Prostate gland (tissue), 2 donors: ENCODE measurements at regions not wholly inside any gene's neighbourhood (a gene's known extent, or its start where the extent isn't known, plus 50 kb on each side); places are given as distances from the start of the nearest gene placed in this dataset.

Source experiments
- DNase-seq: peaks from one replicate; pipeline ENCODE4 v3.0.0-alpha.2; 2019; ENCODE audit warnings: low spot score
- H3K27ac ChIP-seq, 2 donors: fragments of 200-600 bp; sonication (generic); 2 replicates each; pipeline ENCODE4 v1.5.1; 2017 to 2019
- H3K27me3 ChIP-seq: fragments of 200-600 bp; sonication (generic); replicated peaks from 2 replicates; pipeline ENCODE4 v1.5.1; 2019; ENCODE audit not compliant: insufficient read depth
- H3K36me3 ChIP-seq, 2 donors: fragments of 200-600 bp; sonication (generic); 1 replicate in 1 of 2; 2 replicates in 1 of 2; pipeline versions ENCODE4 v1.5.1 to v1.8.1; 2017 to 2019
- H3K4me1 ChIP-seq: fragments of 200-600 bp; sonication (generic); replicated peaks from 2 replicates; pipeline ENCODE4 v1.5.1; 2019
- H3K4me3 ChIP-seq, 2 donors: fragments of 200-600 bp; sonication (generic); 2 replicates each; pipeline ENCODE4 v1.5.1; 2017 to 2019
- H3K9me3 ChIP-seq: fragments of 200-600 bp; sonication (generic); 2 replicates; pipeline ENCODE4 v1.5.1; 2017
- POLR2A ChIP-seq: fragments of 450-650 bp; IDR thresholded peaks from one replicate; pipeline ENCODE4 v1.6.1; 2016; ENCODE audit warnings: antibody characterized with exemption, mild to moderate bottlenecking
- POLR2AphosphoS5 ChIP-seq: sonication (generic); formaldehyde crosslinking; IDR thresholded peaks from one replicate; pipeline ENCODE4 v1.6.1; 2017; ENCODE audit warnings: antibody characterized with exemption
- WGBS: methylation state at CpG from one replicate; pipeline ENCODE4 v1.1.5; 2018; 5-methylcytosine and 5-hydroxymethylcytosine counted together
- intact Hi-C: fragments of 100-400 bp; cut with DNase I; formaldehyde crosslinking; loops from one replicate; pipeline ENCODE4 v1.14.2; 2022
- TF ChIP-seq, protein P1 (sequence below), 4 experiments: fragments of 200-600 bp in 2 of 4; fragments of 450-650 bp in 2 of 4; sonication (generic) in 2 of 4; IDR thresholded peaks; 1 replicate in 3 of 4; 2 replicates in 1 of 4; pipeline ENCODE4 v1.5.1; 2016 to 2019; ENCODE audit warnings: antibody characterized with exemption in 4 of 4, mild to moderate bottlenecking in 2 of 4, moderate library complexity in 2 of 4

DNA sequence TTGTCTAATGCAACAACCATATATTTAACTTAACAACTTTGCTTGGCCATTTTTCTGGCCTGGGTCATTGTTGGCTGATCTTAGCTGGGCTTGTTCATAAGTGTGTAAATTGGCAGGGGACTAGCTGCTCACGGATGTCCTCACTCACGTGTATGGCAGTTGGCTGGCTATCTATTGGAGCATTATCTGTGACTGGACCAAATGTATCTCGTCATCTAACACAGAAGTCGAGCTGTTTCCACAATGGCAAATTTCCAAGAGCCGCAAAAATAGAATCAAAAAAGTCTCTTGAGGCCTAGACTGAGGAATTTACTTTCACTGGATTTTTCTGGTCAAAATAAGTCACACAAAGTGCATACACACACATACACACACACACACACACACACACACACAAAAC lies 893.3 kb downstream of the FAM181B start:
- 32% methylated on average over 5 of the region's 5 CpGs for WGBS
- Histone ChIP-seq H3K9me3 (no peaks in the 10 kb centered on the region), H3K27ac (no peak overlapping the region), H3K27me3 (no peaks in the 10 kb centered on the region), H3K4me3 (no peak overlapping the region), H3K36me3 (no peaks in the 10 kb centered on the region), H3K4me1 (no peaks in the 10 kb centered on the region)
- DNase-seq = no peak
- intact Hi-C loops = no loop called here
- TF ChIP-seq POLR2A (no peak), POLR2AphosphoS5 (no peak)
- TF ChIP-seq, protein P1, sequence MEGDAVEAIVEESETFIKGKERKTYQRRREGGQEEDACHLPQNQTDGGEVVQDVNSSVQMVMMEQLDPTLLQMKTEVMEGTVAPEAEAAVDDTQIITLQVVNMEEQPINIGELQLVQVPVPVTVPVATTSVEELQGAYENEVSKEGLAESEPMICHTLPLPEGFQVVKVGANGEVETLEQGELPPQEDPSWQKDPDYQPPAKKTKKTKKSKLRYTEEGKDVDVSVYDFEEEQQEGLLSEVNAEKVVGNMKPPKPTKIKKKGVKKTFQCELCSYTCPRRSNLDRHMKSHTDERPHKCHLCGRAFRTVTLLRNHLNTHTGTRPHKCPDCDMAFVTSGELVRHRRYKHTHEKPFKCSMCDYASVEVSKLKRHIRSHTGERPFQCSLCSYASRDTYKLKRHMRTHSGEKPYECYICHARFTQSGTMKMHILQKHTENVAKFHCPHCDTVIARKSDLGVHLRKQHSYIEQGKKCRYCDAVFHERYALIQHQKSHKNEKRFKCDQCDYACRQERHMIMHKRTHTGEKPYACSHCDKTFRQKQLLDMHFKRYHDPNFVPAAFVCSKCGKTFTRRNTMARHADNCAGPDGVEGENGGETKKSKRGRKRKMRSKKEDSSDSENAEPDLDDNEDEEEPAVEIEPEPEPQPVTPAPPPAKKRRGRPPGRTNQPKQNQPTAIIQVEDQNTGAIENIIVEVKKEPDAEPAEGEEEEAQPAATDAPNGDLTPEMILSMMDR (IDR thresholded peaks at IDR 0.05) = no peak

GRCh38 chr11:81839976-81840375 lies 893.7 kb downstream of the FAM181B start:
- H3K27ac ChIP-seq = no peak overlapping the region
- WGBS = 62% methylated on average over 1 of the region's 1 CpG
- TF ChIP-seq, protein P1 (IDR thresholded peaks at IDR 0.05) = no peak
- no peak for TF ChIP-seq POLR2A
- H3K27me3 ChIP-seq = no peaks in the 10 kb centered on the region
- no peak overlapping the region for H3K4me3 ChIP-seq
- no peaks in the 10 kb centered on the region for H3K36me3 ChIP-seq
- DNase-seq = no peak
- no peaks in the 10 kb centered on the region for H3K4me1 ChIP-seq
- H3K9me3 ChIP-seq = no peaks in the 10 kb centered on the region
- intact Hi-C loops = no loop called here

DNA sequence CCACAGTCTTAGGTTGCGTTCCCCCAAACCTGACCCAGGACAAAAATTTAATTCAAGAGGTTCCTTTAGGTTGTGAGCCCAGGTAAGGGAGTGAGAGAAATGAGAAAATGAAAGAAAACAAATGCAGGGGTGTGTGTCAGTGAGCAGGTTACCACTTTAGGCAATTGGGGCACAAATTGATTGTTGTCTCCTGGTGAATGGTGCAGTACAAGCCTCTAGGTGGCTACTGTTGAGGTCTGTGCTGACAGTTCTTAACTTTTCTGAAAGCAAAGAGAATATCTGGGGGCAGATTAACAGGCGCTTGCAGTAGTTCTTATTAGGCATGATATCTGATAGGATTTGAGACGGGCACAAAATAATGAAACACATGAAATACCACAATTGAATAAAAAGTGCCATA lies 894.6 kb downstream of the FAM181B start:
- intact Hi-C loops = no loop called here
- no peak for DNase-seq
- Histone ChIP-seq H3K4me3 (no peak overlapping the region), H3K9me3 (no peaks in the 10 kb centered on the region), H3K27ac (no peak overlapping the region), H3K4me1 (no peaks in the 10 kb centered on the region), H3K27me3 (no peaks in the 10 kb centered on the region), H3K36me3 (no peaks in the 10 kb centered on the region)
- TF ChIP-seq POLR2A = no peak
- TF ChIP-seq, protein P1 (IDR thresholded peaks at IDR 0.05) = no peak
- no peak for TF ChIP-seq POLR2AphosphoS5
- 97% methylated on average over 3 of the region's 3 CpGs for WGBS

DNA sequence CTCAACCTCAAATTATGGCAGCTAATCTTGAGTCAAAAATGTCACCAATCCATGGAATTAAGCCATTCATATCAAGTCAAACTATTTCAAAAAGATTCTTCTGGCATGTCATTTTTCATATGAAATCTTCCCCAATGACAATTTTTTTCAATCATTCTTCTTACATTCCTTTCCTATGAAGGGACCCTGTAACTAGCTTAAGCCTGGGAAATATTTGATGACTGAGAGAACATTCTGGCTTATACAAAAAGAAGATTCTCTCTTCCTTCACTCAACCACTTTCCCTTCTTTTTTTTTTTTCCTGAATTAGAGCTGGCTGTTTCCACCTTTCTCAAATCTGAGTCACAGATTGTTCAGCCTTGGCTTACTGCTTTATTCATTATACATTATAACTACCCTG lies 903.7 kb downstream of the FAM181B start:
- Histone ChIP-seq H3K9me3 (no peaks in the 10 kb centered on the region), H3K27ac (no peak overlapping the region), H3K4me3 (no peak overlapping the region), H3K4me1 (no peaks in the 10 kb centered on the region), H3K36me3 (no peaks in the 10 kb centered on the region), H3K27me3 (no peaks in the 10 kb centered on the region)
- intact Hi-C loops = no loop called here
- TF ChIP-seq POLR2A (no peak), POLR2AphosphoS5 (no peak)
- TF ChIP-seq, protein P1 (IDR thresholded peaks at IDR 0.05) = no peak
- DNase-seq = no peak

- Histone ChIP-seq H3K4me1 (no peaks in the 10 kb centered on the region), H3K9me3 (no peaks in the 10 kb centered on the region), H3K36me3 (no peaks in the 10 kb centered on the region), H3K27me3 (no peaks in the 10 kb centered on the region), H3K4me3 (no peak overlapping the region), H3K27ac (no peak overlapping the region)
- intact Hi-C loops = no loop called here
- no peak for DNase-seq
- TF ChIP-seq, protein P1 (IDR thresholded peaks at IDR 0.05) = no peak
- TF ChIP-seq POLR2A = no peak
- no peak for TF ChIP-seq POLR2AphosphoS5
Measured at GRCh38 chr11:81825346-81825745, 908.3 kb downstream of the FAM181B start.
